ENCODE measurements at regions not wholly inside any gene's neighbourhood (a gene's known extent, or its start where the extent isn't known, plus 50 kb on each side); places are given as distances from the start of the nearest gene placed in this dataset.

GRCh38 chr4:24056289-24056688 lies 166.4 kb upstream of the PPARGC1A start:
- no peak overlapping the region for H3K9ac ChIP-seq (ENCODE audit: low read length)
- no peak overlapping the region for H2AFZ ChIP-seq (ENCODE audit: low read length)
- ChIA-PET CTCF (no interaction called here), POLR2A (ENCODE audit: unreplicated experiment) (no interaction called here)
- no peaks in the 10 kb centered on the region for H3K9me3 ChIP-seq (ENCODE audit: low read length)
- TF ChIP-seq CTCF (conservative IDR thresholded peaks at IDR 0.05; ENCODE audit: low read depth, low read length) (no peak), EZH2 (IDR thresholded peaks at IDR 0.05; ENCODE audit: low read length, unreplicated experiment) (no peak), EZH2phosphoT487 (IDR thresholded peaks at IDR 0.05; ENCODE audit: borderline replicate concordance, low read length) (no peak)
- no peaks in the 10 kb centered on the region for H3K4me1 ChIP-seq (ENCODE audit: insufficient read depth, low read length)
- no peak overlapping the region for H3K27ac ChIP-seq (ENCODE audit: low read length)
- DNase-seq (no peak), ATAC-seq (no peak)
- no peaks in the 10 kb centered on the region for H3K36me3 ChIP-seq (ENCODE audit: low read depth, low read length)
- no peaks in the 10 kb centered on the region for H3F3A ChIP-seq (ENCODE audit: low read length, unreplicated experiment)
- no peak overlapping the region for H3K4me3 ChIP-seq (ENCODE audit: low read length)
- no peaks in the 10 kb centered on the region for H3K9me2 ChIP-seq (replicated peaks; ENCODE audit: low read length)
- H3K27me3 ChIP-seq (ENCODE audit: low read length) = peaks cover 4% of the 10 kb centered on the region; the same call in 1 of the 2 replicates
- intact Hi-C loops (cut with micrococcal nuclease) = no loop called here
- no peaks in the 10 kb centered on the region for H3K79me2 ChIP-seq (ENCODE audit: low read length)
- no peak overlapping the region for H3K4me2 ChIP-seq (ENCODE audit: low read length)
- no TSS peak for BruUV-seq (replicated peaks)
- no peaks in the 10 kb centered on the region for H4K20me1 ChIP-seq (ENCODE audit: low read length)

GRCh38 chr4:24055623-24056022 lies 165.8 kb upstream of the PPARGC1A start:
- Histone ChIP-seq H3K27ac (ENCODE audit: low read length) (no peak overlapping the region), H3K36me3 (ENCODE audit: low read depth, low read length) (no peaks in the 10 kb centered on the region), H3K9ac (ENCODE audit: low read length) (no peak overlapping the region), H3K4me1 (ENCODE audit: insufficient read depth, low read length) (no peaks in the 10 kb centered on the region), H3K4me3 (ENCODE audit: low read length) (no peak overlapping the region), H3K79me2 (ENCODE audit: low read length) (no peaks in the 10 kb centered on the region), H2AFZ (ENCODE audit: low read length) (no peak overlapping the region), H3K4me2 (ENCODE audit: low read length) (no peak overlapping the region), H3K9me2 (replicated peaks; ENCODE audit: low read length) (no peaks in the 10 kb centered on the region), H4K20me1 (ENCODE audit: low read length) (no peaks in the 10 kb centered on the region), H3K27me3 (ENCODE audit: low read length) (peaks cover 4% of the 10 kb centered on the region; the same call in 1 of the 2 replicates), H3F3A (ENCODE audit: low read length, unreplicated experiment) (no peaks in the 10 kb centered on the region), H3K9me3 (ENCODE audit: low read length) (no peaks in the 10 kb centered on the region)
- intact Hi-C loops (cut with micrococcal nuclease) = no loop called here
- ATAC-seq (no peak), DNase-seq (no peak)
- ChIA-PET POLR2A (ENCODE audit: unreplicated experiment) (no interaction called here), CTCF (no interaction called here)
- TF ChIP-seq CTCF (conservative IDR thresholded peaks at IDR 0.05; ENCODE audit: low read depth, low read length) (no peak), EZH2 (IDR thresholded peaks at IDR 0.05; ENCODE audit: low read length, unreplicated experiment) (no peak), EZH2phosphoT487 (IDR thresholded peaks at IDR 0.05; ENCODE audit: borderline replicate concordance, low read length) (no peak)
- BruUV-seq (replicated peaks) = no TSS peak

- intact Hi-C loops (cut with micrococcal nuclease) = no loop called here
- Histone ChIP-seq H3K4me2 (ENCODE audit: low read length) (no peak overlapping the region), H3K9me3 (ENCODE audit: low read length) (no peaks in the 10 kb centered on the region), H3K4me3 (ENCODE audit: low read length) (no peak overlapping the region), H3K27me3 (ENCODE audit: low read length) (peaks cover 4% of the 10 kb centered on the region; the same call in 1 of the 2 replicates), H3K9me2 (replicated peaks; ENCODE audit: low read length) (no peaks in the 10 kb centered on the region), H3K4me1 (ENCODE audit: insufficient read depth, low read length) (no peaks in the 10 kb centered on the region), H3K27ac (ENCODE audit: low read length) (no peak overlapping the region), H3F3A (ENCODE audit: low read length, unreplicated experiment) (no peaks in the 10 kb centered on the region), H3K9ac (ENCODE audit: low read length) (no peak overlapping the region), H4K20me1 (ENCODE audit: low read length) (no peaks in the 10 kb centered on the region), H3K79me2 (ENCODE audit: low read length) (no peaks in the 10 kb centered on the region), H2AFZ (ENCODE audit: low read length) (no peak overlapping the region), H3K36me3 (ENCODE audit: low read depth, low read length) (no peaks in the 10 kb centered on the region)
- DNase-seq (no peak), ATAC-seq (no peak)
- ChIA-PET CTCF (no interaction called here), POLR2A (ENCODE audit: unreplicated experiment) (interaction anchor here (0.5 kb wide), 1 partner anchor 16 kb away, joined by 3 read pairs; no protein-coding TSS in a partner anchor)
- BruUV-seq (replicated peaks) = no TSS peak
- TF ChIP-seq EZH2 (IDR thresholded peaks at IDR 0.05; ENCODE audit: low read length, unreplicated experiment) (no peak), EZH2phosphoT487 (IDR thresholded peaks at IDR 0.05; ENCODE audit: borderline replicate concordance, low read length) (no peak), CTCF (conservative IDR thresholded peaks at IDR 0.05; ENCODE audit: low read depth, low read length) (no peak)
Observed at GRCh38 chr4:24054910-24055309, 165.1 kb upstream of the PPARGC1A start.
